ENCODE measurements at regions not wholly inside any gene's neighbourhood (a gene's known extent, or its start where the extent isn't known, plus 50 kb on each side); places are given as distances from the start of the nearest gene placed in this dataset.

GRCh38 chr17:72258711-72259110, 137.9 kb downstream of the SOX9 start:
- DNase-seq (ENCODE audit: extremely low spot score in 2 of 2) = no peak
- intact Hi-C loops (cut with DNase I) = no loop called here
- TF ChIP-seq POLR2A (IDR thresholded peaks at IDR 0.05) = no peak
- TF ChIP-seq CTCF (IDR thresholded peaks at IDR 0.05) = no peak
- no peak for TF ChIP-seq POLR2AphosphoS5 (IDR thresholded peaks at IDR 0.05; ENCODE audit: insufficient read depth in 1 of 2, low read depth in 1 of 2)
- no peaks in the 10 kb centered on the region for H3K9me3 ChIP-seq
- no peaks in the 10 kb centered on the region for H3K36me3 ChIP-seq
- no peaks in the 10 kb centered on the region for H3K27me3 ChIP-seq
- no peaks in the 10 kb centered on the region for H3K4me1 ChIP-seq
- H3K4me3 ChIP-seq = no peak overlapping the region
- no peak overlapping the region for H3K27ac ChIP-seq

GRCh38 chr17:72259922-72260321, 139.1 kb downstream of the SOX9 start:
- DNase-seq (ENCODE audit: extremely low spot score in 2 of 2) = no peak
- TF ChIP-seq POLR2AphosphoS5 (IDR thresholded peaks at IDR 0.05; ENCODE audit: insufficient read depth in 1 of 2, low read depth in 1 of 2) = no peak
- TF ChIP-seq CTCF (IDR thresholded peaks at IDR 0.05) = no peak
- TF ChIP-seq POLR2A (IDR thresholded peaks at IDR 0.05) = no peak
- Histone ChIP-seq H3K9me3 (no peaks in the 10 kb centered on the region), H3K4me1 (no peaks in the 10 kb centered on the region), H3K4me3 (no peak overlapping the region), H3K27me3 (no peaks in the 10 kb centered on the region), H3K36me3 (no peaks in the 10 kb centered on the region), H3K27ac (no peak overlapping the region)
- intact Hi-C loops (cut with DNase I) = no loop called here

GRCh38 chr17:72262766-72263165, 141.9 kb downstream of the SOX9 start:
- Histone ChIP-seq H3K4me3 (no peak overlapping the region), H3K4me1 (no peaks in the 10 kb centered on the region), H3K9me3 (no peaks in the 10 kb centered on the region), H3K36me3 (no peaks in the 10 kb centered on the region), H3K27ac (no peak overlapping the region), H3K27me3 (no peaks in the 10 kb centered on the region)
- no peak for TF ChIP-seq POLR2A (IDR thresholded peaks at IDR 0.05)
- no peak for TF ChIP-seq CTCF (IDR thresholded peaks at IDR 0.05)
- TF ChIP-seq POLR2AphosphoS5 (IDR thresholded peaks at IDR 0.05; ENCODE audit: insufficient read depth in 1 of 2, low read depth in 1 of 2) = no peak
- intact Hi-C loops (cut with DNase I) = no loop called here
- no peak for DNase-seq (ENCODE audit: extremely low spot score in 2 of 2)

- no peak overlapping the region for H3K27ac ChIP-seq
- no peaks in the 10 kb centered on the region for H3K36me3 ChIP-seq
- no peaks in the 10 kb centered on the region for H3K4me1 ChIP-seq
- no peak for DNase-seq (ENCODE audit: extremely low spot score in 2 of 2)
- TF ChIP-seq CTCF (IDR thresholded peaks at IDR 0.05) (no peak), POLR2AphosphoS5 (IDR thresholded peaks at IDR 0.05; ENCODE audit: insufficient read depth in 1 of 2, low read depth in 1 of 2) (no peak), POLR2A (IDR thresholded peaks at IDR 0.05) (no peak)
- no peak overlapping the region for H3K4me3 ChIP-seq
- H3K9me3 ChIP-seq = no peaks in the 10 kb centered on the region
- H3K27me3 ChIP-seq = no peaks in the 10 kb centered on the region
- intact Hi-C loops (cut with DNase I) = no loop called here
Measured at GRCh38 chr17:72264682-72265405, 144.0 kb downstream of the SOX9 start.

GRCh38 chr17:72266112-72266775, 145.4 kb downstream of the SOX9 start:
- Histone ChIP-seq H3K36me3 (no peaks in the 10 kb centered on the region), H3K4me3 (no peak overlapping the region), H3K4me1 (no peaks in the 10 kb centered on the region), H3K27ac (no peak overlapping the region), H3K9me3 (no peaks in the 10 kb centered on the region), H3K27me3 (no peaks in the 10 kb centered on the region)
- TF ChIP-seq POLR2A (IDR thresholded peaks at IDR 0.05) = no peak
- no peak for TF ChIP-seq POLR2AphosphoS5 (IDR thresholded peaks at IDR 0.05; ENCODE audit: insufficient read depth in 1 of 2, low read depth in 1 of 2)
- no peak for TF ChIP-seq CTCF (IDR thresholded peaks at IDR 0.05)
- intact Hi-C loops (cut with DNase I) = no loop called here
- no peak for DNase-seq (ENCODE audit: extremely low spot score in 2 of 2)

Data from vagina (tissue), 2 donors.